ENCODE measurements at regions not wholly inside any gene's neighbourhood (a gene's known extent, or its start where the extent isn't known, plus 50 kb on each side); places are given as distances from the start of the nearest gene placed in this dataset.
A peak's percentile ranks its signal among the peaks of the same experiment; 100 is the strongest.

DNA sequence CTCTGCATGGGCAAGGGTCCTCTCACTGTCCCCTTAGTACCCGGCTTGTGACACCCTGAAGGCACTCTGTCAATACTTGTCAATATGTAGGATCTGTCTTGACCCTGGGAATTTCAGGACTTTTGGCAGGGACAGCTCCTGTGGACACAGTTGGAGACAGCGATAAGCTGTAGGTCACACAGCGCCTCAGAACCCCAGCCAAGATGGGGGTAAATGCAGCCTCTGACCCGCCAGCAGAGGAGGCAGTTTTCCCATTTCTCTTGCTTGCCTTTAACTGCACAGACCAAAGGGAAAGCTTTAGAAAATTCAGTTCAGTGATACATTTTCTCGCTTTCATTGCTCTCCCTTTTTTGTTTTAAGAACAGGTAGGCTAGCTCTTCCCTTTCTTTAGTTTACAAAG lies 54.8 kb upstream of the KLHL29 start:
- TF ChIP-seq, protein P1, sequence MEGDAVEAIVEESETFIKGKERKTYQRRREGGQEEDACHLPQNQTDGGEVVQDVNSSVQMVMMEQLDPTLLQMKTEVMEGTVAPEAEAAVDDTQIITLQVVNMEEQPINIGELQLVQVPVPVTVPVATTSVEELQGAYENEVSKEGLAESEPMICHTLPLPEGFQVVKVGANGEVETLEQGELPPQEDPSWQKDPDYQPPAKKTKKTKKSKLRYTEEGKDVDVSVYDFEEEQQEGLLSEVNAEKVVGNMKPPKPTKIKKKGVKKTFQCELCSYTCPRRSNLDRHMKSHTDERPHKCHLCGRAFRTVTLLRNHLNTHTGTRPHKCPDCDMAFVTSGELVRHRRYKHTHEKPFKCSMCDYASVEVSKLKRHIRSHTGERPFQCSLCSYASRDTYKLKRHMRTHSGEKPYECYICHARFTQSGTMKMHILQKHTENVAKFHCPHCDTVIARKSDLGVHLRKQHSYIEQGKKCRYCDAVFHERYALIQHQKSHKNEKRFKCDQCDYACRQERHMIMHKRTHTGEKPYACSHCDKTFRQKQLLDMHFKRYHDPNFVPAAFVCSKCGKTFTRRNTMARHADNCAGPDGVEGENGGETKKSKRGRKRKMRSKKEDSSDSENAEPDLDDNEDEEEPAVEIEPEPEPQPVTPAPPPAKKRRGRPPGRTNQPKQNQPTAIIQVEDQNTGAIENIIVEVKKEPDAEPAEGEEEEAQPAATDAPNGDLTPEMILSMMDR (conservative IDR thresholded peaks at IDR 0.05 in 1 of 2, IDR thresholded peaks at IDR 0.05 in 1 of 2; ENCODE audit: low read depth in 1 of 2, low read length in 2 of 2), result peak in 1 of 2 donors; percentile 33
- TF ChIP-seq EZH2 (IDR thresholded peaks at IDR 0.05; ENCODE audit: low read length, missing control alignments), result no peak
